ENCODE measurements at regions not wholly inside any gene's neighbourhood (a gene's known extent, or its start where the extent isn't known, plus 50 kb on each side); places are given as distances from the start of the nearest gene placed in this dataset.

GRCh38 chrX:78455901-78456300, 128.5 kb upstream of the CYSLTR1 start:
- Mint-ChIP-seq H3K36me3 (no peaks in the 10 kb centered on the region), H3K27ac (no peak overlapping the region), H3K9me3 (peaks cover under 1 to 5% (median 5%) of the 10 kb centered on the region in 3 donors), H3K4me3 (no peak overlapping the region), H3K27me3 (peaks cover 0 to 16% of the 10 kb centered on the region in 2 donors), H3K4me1 (no peaks in the 10 kb centered on the region)
- no peaks in the 10 kb centered on the region for H3K4me1 ChIP-seq (ENCODE audit: control insufficient read depth in 1 of 2, extremely low read depth in 1 of 2, insufficient read depth in 2 of 2, low read length in 2 of 2)
- H3K36me3 ChIP-seq (ENCODE audit: control insufficient read depth in 2 of 2, extremely low read depth in 1 of 2, insufficient read depth in 1 of 2, low read length in 1 of 2) = no peaks in the 10 kb centered on the region
- no peak overlapping the region for H3K4me3 ChIP-seq (ENCODE audit: control insufficient read depth in 1 of 2, extremely low read depth in 1 of 2, low read length in 1 of 2)
- WGBS (ENCODE audit: insufficient coverage) = no CpG with 5 or more reads among the region's 4 CpGs
- ChIA-PET POLR2A (no interaction called here), CTCF (no interaction called here)
- DNase-seq (no peak), ATAC-seq (replicated peaks in 1 of 4) (no peak)
- H3K27ac ChIP-seq (ENCODE audit: low read length) = no peak overlapping the region
- no peaks in the 10 kb centered on the region for H3K27me3 ChIP-seq (replicated peaks in 1 of 2; ENCODE audit: control insufficient read depth in 2 of 2, extremely low read depth in 1 of 2, insufficient read depth in 2 of 2, low read length in 1 of 2)
- no peaks in the 10 kb centered on the region for H3K9me3 ChIP-seq

- no peak overlapping the region for H3K4me3 ChIP-seq (ENCODE audit: control insufficient read depth in 1 of 2, extremely low read depth in 1 of 2, low read length in 1 of 2)
- H3K9me3 ChIP-seq = no peaks in the 10 kb centered on the region
- Mint-ChIP-seq H3K27ac (no peak overlapping the region), H3K4me3 (no peak overlapping the region), H3K4me1 (no peaks in the 10 kb centered on the region), H3K36me3 (peaks cover 6% of the 10 kb centered on the region), H3K27me3 (peaks cover 0 to 20% of the 10 kb centered on the region in 2 donors), H3K9me3 (peaks cover 0 to 9% (median 5%) of the 10 kb centered on the region in 3 donors)
- H3K27me3 ChIP-seq (replicated peaks in 1 of 2; ENCODE audit: control insufficient read depth in 2 of 2, extremely low read depth in 1 of 2, insufficient read depth in 2 of 2, low read length in 1 of 2) = no peaks in the 10 kb centered on the region
- ChIA-PET CTCF (no interaction called here), POLR2A (interaction anchor here in 1 of 2 donors (0.8 kb wide), 1 partner anchor 38 kb away, joined by 3 read pairs; no protein-coding TSS in a partner anchor)
- DNase-seq (no peak), ATAC-seq (replicated peaks in 1 of 4) (no peak)
- H3K36me3 ChIP-seq (ENCODE audit: control insufficient read depth in 2 of 2, extremely low read depth in 1 of 2, insufficient read depth in 1 of 2, low read length in 1 of 2) = no peaks in the 10 kb centered on the region
- H3K27ac ChIP-seq (ENCODE audit: low read length) = no peak overlapping the region
- H3K4me1 ChIP-seq (ENCODE audit: control insufficient read depth in 1 of 2, extremely low read depth in 1 of 2, insufficient read depth in 2 of 2, low read length in 2 of 2) = no peaks in the 10 kb centered on the region
Measured at GRCh38 chrX:78452356-78452755, 124.9 kb upstream of the CYSLTR1 start.

- no peaks in the 10 kb centered on the region for H3K27me3 ChIP-seq (replicated peaks in 1 of 2; ENCODE audit: control insufficient read depth in 2 of 2, extremely low read depth in 1 of 2, insufficient read depth in 2 of 2, low read length in 1 of 2)
- ChIA-PET CTCF (no interaction called here), POLR2A (no interaction called here)
- H3K36me3 ChIP-seq (ENCODE audit: control insufficient read depth in 2 of 2, extremely low read depth in 1 of 2, insufficient read depth in 1 of 2, low read length in 1 of 2) = no peaks in the 10 kb centered on the region
- H3K27ac ChIP-seq (ENCODE audit: low read length) = no peak overlapping the region
- no peaks in the 10 kb centered on the region for H3K36me3 Mint-ChIP-seq
- no peaks in the 10 kb centered on the region for H3K4me1 ChIP-seq (ENCODE audit: control insufficient read depth in 1 of 2, extremely low read depth in 1 of 2, insufficient read depth in 2 of 2, low read length in 2 of 2)
- ATAC-seq (replicated peaks in 1 of 4) = no peak
- no peak overlapping the region for H3K4me3 Mint-ChIP-seq
- H3K4me1 Mint-ChIP-seq = no peaks in the 10 kb centered on the region
- H3K4me3 ChIP-seq (ENCODE audit: control insufficient read depth in 1 of 2, extremely low read depth in 1 of 2, low read length in 1 of 2) = no peak overlapping the region
- peaks cover 0 to 5% of the 10 kb centered on the region in 2 donors for H3K27me3 Mint-ChIP-seq
- H3K9me3 Mint-ChIP-seq = no peaks in the 10 kb centered on the region
- peaks cover 2% of the 10 kb centered on the region for H3K9me3 ChIP-seq
- no peak overlapping the region for H3K27ac Mint-ChIP-seq
- WGBS (ENCODE audit: insufficient coverage) = no CpG with 5 or more reads among the region's 2 CpGs
- DNase-seq = no peak
Measured at GRCh38 chrX:78437621-78438020, 110.2 kb upstream of the CYSLTR1 start.

GRCh38 chrX:78429172-78429571, 101.8 kb upstream of the CYSLTR1 start:
- Histone ChIP-seq H3K27me3 (replicated peaks in 1 of 2; ENCODE audit: control insufficient read depth in 2 of 2, extremely low read depth in 1 of 2, insufficient read depth in 2 of 2, low read length in 1 of 2) (no peaks in the 10 kb centered on the region), H3K36me3 (ENCODE audit: control insufficient read depth in 2 of 2, extremely low read depth in 1 of 2, insufficient read depth in 1 of 2, low read length in 1 of 2) (no peaks in the 10 kb centered on the region), H3K4me1 (ENCODE audit: control insufficient read depth in 1 of 2, extremely low read depth in 1 of 2, insufficient read depth in 2 of 2, low read length in 2 of 2) (no peaks in the 10 kb centered on the region), H3K9me3 (no peaks in the 10 kb centered on the region), H3K4me3 (ENCODE audit: control insufficient read depth in 1 of 2, extremely low read depth in 1 of 2, low read length in 1 of 2) (no peak overlapping the region), H3K27ac (ENCODE audit: low read length) (no peak overlapping the region)
- no peak overlapping the region for H3K4me3 Mint-ChIP-seq
- peaks cover 0 to 3% (median 0%) of the 10 kb centered on the region in 3 donors for H3K4me1 Mint-ChIP-seq
- WGBS (ENCODE audit: insufficient coverage) = no CpG with 5 or more reads among the region's 3 CpGs
- POLR2A ChIA-PET = no interaction called here
- no peaks in the 10 kb centered on the region for H3K36me3 Mint-ChIP-seq
- no peak overlapping the region for H3K27ac Mint-ChIP-seq
- DNase-seq = no peak
- CTCF ChIA-PET = no interaction called here
- H3K9me3 Mint-ChIP-seq = no peaks in the 10 kb centered on the region
- no peak for ATAC-seq (replicated peaks in 1 of 4)
- peaks cover 0 to 8% of the 10 kb centered on the region in 2 donors for H3K27me3 Mint-ChIP-seq

GRCh38 chrX:78388663-78389062, 61.3 kb upstream of the CYSLTR1 start:
- Mint-ChIP-seq H3K36me3 (peaks cover 10% of the 10 kb centered on the region), H3K4me1 (no peaks in the 10 kb centered on the region), H3K9me3 (peaks cover 5 to 14% (median 13%) of the 10 kb centered on the region in 3 donors), H3K27me3 (peaks cover 2 to 4% of the 10 kb centered on the region in 2 donors), H3K27ac (no peak overlapping the region), H3K4me3 (no peak overlapping the region)
- no peaks in the 10 kb centered on the region for H3K4me1 ChIP-seq (ENCODE audit: control insufficient read depth in 1 of 2, extremely low read depth in 1 of 2, insufficient read depth in 2 of 2, low read length in 2 of 2)
- H3K27ac ChIP-seq (ENCODE audit: low read length) = no peak overlapping the region
- CTCF ChIA-PET = no interaction called here
- no peaks in the 10 kb centered on the region for H3K36me3 ChIP-seq (ENCODE audit: control insufficient read depth in 2 of 2, extremely low read depth in 1 of 2, insufficient read depth in 1 of 2, low read length in 1 of 2)
- H3K27me3 ChIP-seq (replicated peaks in 1 of 2; ENCODE audit: control insufficient read depth in 2 of 2, extremely low read depth in 1 of 2, insufficient read depth in 2 of 2, low read length in 1 of 2) = no peaks in the 10 kb centered on the region
- H3K9me3 ChIP-seq = no peaks in the 10 kb centered on the region
- POLR2A ChIA-PET = no interaction called here
- DNase-seq = no peak
- H3K4me3 ChIP-seq (ENCODE audit: control insufficient read depth in 1 of 2, extremely low read depth in 1 of 2, low read length in 1 of 2) = no peak overlapping the region
- WGBS (ENCODE audit: insufficient coverage) = no CpG with 5 or more reads among the region's 2 CpGs
- ATAC-seq (replicated peaks in 1 of 4) = no peak

- POLR2A ChIA-PET = interaction anchor here in 1 of 2 donors (0.7 kb wide), 1 partner anchor 142 kb away, joined by 3 read pairs; no protein-coding TSS in a partner anchor
- Mint-ChIP-seq H3K4me1 (no peaks in the 10 kb centered on the region), H3K4me3 (no peak overlapping the region), H3K27ac (no peak overlapping the region), H3K9me3 (peaks cover 5 to 14% (median 13%) of the 10 kb centered on the region in 3 donors), H3K27me3 (peaks cover 2 to 4% of the 10 kb centered on the region in 2 donors), H3K36me3 (peaks cover 10% of the 10 kb centered on the region)
- Histone ChIP-seq H3K4me1 (ENCODE audit: control insufficient read depth in 1 of 2, extremely low read depth in 1 of 2, insufficient read depth in 2 of 2, low read length in 2 of 2) (no peaks in the 10 kb centered on the region), H3K9me3 (no peaks in the 10 kb centered on the region), H3K27me3 (replicated peaks in 1 of 2; ENCODE audit: control insufficient read depth in 2 of 2, extremely low read depth in 1 of 2, insufficient read depth in 2 of 2, low read length in 1 of 2) (peaks cover 0 to 2% of the 10 kb centered on the region in 2 experiments), H3K4me3 (ENCODE audit: control insufficient read depth in 1 of 2, extremely low read depth in 1 of 2, low read length in 1 of 2) (no peak overlapping the region), H3K27ac (ENCODE audit: low read length) (no peak overlapping the region), H3K36me3 (ENCODE audit: control insufficient read depth in 2 of 2, extremely low read depth in 1 of 2, insufficient read depth in 1 of 2, low read length in 1 of 2) (no peaks in the 10 kb centered on the region)
- CTCF ChIA-PET = no interaction called here
- ATAC-seq (replicated peaks in 1 of 4) = no peak
- DNase-seq = no peak
Measured at GRCh38 chrX:78387364-78387763, 60.0 kb upstream of the CYSLTR1 start.

GRCh38 chrX:78384486-78384885, 57.1 kb upstream of the CYSLTR1 start:
- Mint-ChIP-seq H3K4me3 (no peak overlapping the region), H3K9me3 (peaks cover 5 to 13% (median 11%) of the 10 kb centered on the region in 3 donors), H3K27ac (no peak overlapping the region), H3K27me3 (peaks cover 2 to 4% of the 10 kb centered on the region in 2 donors), H3K4me1 (peaks cover 0 to 1% (median 0%) of the 10 kb centered on the region in 3 donors), H3K36me3 (peaks cover 7% of the 10 kb centered on the region)
- CTCF ChIA-PET = interaction anchor here in 1 of 2 donors (0.8 kb wide), 1 partner anchor 236 kb away, joined by 5 read pairs; no protein-coding TSS in a partner anchor
- no peak overlapping the region for H3K27ac ChIP-seq (ENCODE audit: low read length)
- POLR2A ChIA-PET = no interaction called here
- no peaks in the 10 kb centered on the region for H3K36me3 ChIP-seq (ENCODE audit: control insufficient read depth in 2 of 2, extremely low read depth in 1 of 2, insufficient read depth in 1 of 2, low read length in 1 of 2)
- no peaks in the 10 kb centered on the region for H3K4me1 ChIP-seq (ENCODE audit: control insufficient read depth in 1 of 2, extremely low read depth in 1 of 2, insufficient read depth in 2 of 2, low read length in 2 of 2)
- H3K4me3 ChIP-seq (ENCODE audit: control insufficient read depth in 1 of 2, extremely low read depth in 1 of 2, low read length in 1 of 2) = no peak overlapping the region
- H3K9me3 ChIP-seq = no peaks in the 10 kb centered on the region
- DNase-seq (no peak), ATAC-seq (replicated peaks in 1 of 4) (no peak)
- peaks cover 0 to 2% of the 10 kb centered on the region in 2 experiments for H3K27me3 ChIP-seq (replicated peaks in 1 of 2; ENCODE audit: control insufficient read depth in 2 of 2, extremely low read depth in 1 of 2, insufficient read depth in 2 of 2, low read length in 1 of 2)

All from T-cell (primary cell).